GM18508 (cell line): ENCODE measurements at regions not wholly inside any gene's neighbourhood (a gene's known extent, or its start where the extent isn't known, plus 50 kb on each side); places are given as distances from the start of the nearest gene placed in this dataset.

Source experiments
- ATAC-seq: cut with Tn5 transposase; IDR thresholded peaks from one replicate; pipeline ENCODE4 v1.9.1; 2021; ENCODE audit warnings: moderate number of reproducible peaks; ENCODE audit not compliant: insufficient read depth, unreplicated experiment

DNA sequence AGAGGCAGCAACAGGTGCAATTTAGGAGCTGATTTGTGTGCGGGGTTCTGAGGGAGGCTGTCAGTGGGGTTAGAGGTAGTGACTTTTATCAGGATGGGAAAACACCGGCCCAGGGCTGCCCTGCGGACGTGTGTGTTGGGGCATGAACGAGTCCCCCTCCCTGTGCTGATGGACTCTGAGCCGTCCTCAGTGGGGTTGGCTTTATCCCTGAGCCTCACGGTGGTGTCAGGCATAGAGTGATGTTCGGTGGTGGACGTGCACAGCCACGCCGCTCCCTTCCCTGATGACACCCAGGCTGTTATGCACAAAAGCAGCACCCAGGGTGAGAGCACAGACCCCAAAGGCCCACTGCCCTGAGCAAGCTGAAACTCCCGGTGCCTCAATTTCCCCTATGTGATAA is 809.1 kb downstream of the BRD1 start:
- no peak for ATAC-seq

DNA sequence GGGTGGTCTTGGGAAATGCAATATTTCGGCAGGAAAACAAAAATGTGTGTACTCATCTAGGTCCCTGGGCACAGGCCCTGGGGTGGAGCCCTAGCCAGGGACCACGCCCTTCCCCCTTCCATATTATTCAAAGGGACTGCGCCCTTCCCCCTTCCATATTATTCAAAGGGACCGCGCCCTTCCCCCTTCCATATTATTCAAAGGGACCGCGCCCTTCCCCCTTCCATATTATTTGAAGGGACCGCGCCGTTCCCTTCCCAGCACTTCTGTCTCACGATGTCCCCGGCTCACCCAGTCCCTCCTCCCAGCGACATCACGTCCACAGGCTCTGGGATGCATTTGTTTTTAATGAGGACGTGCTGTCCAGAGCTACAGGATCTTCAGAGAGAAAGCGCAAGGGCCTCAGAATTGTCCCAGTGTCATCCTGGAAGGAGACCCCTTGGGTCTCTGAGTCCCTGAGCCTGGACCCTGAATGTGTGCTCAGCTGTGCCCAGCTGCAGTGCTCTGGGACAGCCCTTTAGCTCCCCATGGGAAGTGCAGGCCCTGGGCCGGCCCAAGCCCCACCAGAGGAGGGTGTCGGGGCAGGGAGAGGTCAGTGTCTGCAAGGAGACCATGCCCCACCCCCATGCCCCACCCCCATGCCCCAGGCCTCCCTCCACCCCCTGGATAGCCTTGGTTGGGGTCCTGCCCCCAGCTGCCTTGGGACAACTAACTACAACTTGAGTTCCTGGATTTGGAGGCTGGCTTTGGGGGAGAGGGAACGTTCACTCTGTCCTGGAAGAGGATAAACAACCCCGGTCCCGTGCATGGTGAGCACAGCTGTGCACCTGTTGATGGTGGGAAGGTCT is 810.0 kb downstream of the BRD1 start:
- no peak for ATAC-seq

DNA sequence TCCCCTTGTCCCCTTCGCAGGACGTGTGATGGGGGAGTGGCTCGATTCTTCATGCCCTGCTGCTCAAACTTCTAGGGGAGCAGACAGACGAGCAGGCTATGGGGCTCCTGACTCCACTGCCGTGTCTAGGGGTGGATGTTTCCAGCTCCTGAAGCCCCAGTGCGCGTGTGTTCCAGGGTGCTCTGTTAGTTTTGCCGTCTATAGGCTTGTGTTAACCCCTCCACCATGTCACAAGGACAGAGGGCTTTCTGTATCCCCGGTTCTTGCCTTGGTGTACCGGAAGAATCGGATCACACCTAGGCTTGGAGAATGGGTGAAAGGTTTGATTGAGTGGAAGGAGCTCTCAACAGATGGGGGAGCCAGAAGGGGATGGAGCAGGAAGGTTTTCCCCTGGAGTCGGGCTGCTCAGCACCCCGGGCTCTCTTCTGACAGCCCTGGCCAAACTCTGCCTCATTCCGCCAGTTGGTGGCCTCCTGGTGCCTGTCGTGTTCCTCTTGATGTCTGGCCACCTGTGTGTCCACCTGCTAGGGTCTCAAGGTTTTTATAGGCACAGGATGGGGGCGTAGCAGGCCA is 810.7 kb downstream of the BRD1 start:
- ATAC-seq, result no peak

DNA sequence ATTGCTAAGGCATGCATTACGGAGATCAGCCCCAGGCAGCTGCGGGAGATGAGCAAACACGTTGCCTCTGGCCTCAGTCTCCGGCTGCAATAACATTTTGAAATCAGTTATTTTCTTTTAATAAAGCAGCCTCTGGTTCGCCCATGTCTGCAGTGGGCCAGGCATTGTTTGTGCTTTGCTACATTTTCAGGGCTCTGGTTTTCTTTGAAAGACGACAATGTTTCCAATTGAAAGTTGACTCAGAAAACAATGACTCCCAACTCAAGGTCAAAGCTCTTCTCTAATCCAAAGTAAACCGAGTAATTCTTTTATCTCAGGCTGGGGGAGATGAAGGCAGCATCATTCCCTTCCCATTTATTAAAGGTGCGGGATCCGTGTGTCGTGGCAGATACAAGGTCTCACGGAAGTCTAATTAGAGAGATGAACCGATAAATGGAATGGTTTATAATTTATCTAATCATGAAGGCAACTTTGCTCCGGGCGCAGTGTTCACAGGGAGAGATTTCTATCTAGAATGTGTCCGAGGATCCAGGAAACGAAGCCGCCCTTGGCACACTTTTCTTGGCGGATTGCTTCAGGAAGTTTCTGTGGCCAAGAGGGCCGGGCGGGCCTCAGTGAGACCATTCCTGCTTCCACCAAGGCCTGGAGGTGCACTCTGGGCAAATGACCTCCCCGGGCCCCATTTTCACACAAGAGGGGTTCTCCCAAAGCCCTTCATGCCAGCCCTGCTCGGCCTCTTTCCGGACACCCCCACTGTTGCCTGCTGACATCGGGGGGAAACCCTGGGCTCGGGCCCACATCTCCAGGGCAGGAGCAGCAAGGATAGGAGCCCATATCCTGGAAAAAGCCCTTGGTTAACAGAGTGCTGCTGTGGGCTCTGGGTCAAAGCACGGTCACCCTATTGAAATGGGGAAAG is 811.4 kb downstream of the BRD1 start:
- no peak for ATAC-seq

DNA sequence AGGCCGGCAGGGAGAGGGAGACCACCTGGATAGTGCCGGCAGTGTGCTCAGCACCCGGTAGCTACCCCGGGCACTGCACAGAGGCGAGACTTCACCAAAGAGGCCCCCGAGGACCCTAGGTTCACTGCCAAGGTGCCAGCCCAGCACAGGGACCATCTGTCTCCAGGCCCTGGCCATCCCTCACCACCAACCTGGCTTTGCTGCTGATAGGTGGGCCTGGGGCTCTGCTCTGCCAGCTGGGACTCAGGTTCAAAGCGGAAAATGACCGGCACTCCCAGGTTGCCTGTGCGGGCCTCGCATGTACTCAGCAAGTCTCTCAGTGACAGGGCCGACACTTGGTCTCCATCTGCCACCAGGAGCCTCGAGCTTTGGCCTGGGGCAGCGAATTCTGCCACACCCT is 812.2 kb downstream of the BRD1 start:
- ATAC-seq, result no peak

DNA sequence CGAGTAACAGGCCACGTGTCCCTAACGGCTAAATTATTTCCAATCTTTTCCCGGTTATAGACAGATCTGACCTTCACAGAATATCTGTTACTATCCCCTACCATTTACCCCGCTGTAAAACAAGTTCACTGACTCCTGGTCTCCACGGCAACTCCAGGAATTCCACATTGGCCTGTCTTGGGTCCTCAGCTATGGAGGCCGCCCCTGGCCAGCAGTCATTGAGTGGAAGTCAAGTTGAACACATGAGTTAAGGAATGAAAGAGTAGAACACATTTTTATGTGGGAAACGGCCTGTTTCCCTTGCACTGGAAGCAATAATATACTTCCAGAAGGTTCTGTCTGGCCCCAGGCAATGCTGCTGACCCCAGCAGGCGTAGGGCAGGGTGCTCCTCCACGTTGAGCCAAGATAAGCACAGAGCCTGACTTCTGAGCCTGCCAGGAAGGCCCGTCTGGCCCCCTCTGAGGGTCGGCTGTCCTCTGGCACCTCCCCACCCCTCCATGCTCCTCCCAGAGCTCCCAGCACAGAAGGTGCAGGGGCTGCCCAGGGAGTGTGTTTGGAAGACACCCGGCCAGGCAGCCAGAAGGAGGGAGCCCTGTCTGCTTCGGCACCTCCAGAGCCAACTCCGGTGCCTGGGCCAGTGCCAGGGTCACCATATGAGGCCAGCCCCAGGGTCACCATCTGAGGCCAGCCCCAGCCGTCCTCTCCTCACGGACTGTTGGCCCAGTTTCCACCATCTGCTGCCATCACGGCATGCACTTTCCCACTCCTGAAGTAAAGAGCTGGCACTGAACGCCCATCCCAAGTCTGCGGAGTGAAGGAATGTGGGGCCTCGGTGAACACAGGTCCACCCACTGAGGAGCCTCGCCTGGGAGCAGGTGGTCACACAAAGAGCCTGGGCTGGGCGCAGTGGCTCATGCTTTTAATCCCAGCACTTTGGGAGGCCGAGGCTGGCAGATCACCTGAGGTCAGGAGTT is 813.2 kb downstream of the BRD1 start:
- ATAC-seq, result no peak

DNA sequence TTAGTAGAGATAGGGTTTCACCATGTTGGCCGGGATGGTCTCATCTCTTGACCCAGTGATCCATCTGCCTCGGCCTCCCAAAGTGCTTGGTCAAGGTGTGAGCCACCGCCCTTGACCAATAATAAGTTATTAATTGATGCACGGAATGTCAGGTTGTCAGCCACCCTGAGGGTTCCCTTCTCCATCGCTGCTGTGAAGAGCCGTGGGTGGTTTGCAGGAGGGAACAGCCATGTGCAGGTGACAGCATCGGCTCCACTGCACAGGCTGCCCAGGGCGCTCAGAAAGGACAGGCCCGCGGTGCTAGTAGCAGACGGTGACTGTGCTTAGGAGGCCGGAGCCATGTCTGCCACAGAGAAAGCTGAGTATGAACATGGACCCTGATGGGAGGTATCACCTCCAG is 814.0 kb downstream of the BRD1 start:
- no peak for ATAC-seq

DNA sequence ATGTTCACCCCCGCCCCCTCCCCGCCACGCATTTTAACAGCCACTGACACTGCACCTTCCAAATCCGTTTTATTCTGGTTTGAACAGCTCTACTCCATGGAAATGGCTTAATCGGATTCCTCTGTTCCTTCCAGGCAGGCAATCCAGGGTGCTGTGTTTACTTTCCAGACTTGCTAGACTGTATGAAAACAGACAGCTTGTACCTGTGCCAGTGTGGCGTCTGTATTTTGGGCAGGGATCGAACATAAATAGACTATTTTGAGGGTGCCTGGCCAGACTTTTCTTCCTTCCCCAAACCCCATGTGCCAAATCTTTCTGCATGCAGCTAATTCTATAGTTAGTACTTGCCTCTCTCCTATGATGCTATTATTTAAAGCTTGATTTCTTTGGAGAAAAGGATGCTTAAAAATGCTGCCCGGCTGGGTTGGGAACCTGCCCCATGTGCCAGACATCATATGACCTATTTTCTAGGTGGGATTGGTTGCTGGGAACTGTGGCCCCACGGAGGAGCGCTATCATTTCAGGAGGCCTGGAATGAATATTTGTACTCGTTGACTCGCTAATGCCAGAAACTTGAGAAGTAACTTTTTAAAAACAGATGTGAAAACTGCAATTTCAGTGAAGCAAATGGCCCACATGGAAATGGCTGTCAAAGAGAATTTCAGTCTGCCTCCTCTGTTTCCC is 814.8 kb downstream of the BRD1 start:
- no peak for ATAC-seq

DNA sequence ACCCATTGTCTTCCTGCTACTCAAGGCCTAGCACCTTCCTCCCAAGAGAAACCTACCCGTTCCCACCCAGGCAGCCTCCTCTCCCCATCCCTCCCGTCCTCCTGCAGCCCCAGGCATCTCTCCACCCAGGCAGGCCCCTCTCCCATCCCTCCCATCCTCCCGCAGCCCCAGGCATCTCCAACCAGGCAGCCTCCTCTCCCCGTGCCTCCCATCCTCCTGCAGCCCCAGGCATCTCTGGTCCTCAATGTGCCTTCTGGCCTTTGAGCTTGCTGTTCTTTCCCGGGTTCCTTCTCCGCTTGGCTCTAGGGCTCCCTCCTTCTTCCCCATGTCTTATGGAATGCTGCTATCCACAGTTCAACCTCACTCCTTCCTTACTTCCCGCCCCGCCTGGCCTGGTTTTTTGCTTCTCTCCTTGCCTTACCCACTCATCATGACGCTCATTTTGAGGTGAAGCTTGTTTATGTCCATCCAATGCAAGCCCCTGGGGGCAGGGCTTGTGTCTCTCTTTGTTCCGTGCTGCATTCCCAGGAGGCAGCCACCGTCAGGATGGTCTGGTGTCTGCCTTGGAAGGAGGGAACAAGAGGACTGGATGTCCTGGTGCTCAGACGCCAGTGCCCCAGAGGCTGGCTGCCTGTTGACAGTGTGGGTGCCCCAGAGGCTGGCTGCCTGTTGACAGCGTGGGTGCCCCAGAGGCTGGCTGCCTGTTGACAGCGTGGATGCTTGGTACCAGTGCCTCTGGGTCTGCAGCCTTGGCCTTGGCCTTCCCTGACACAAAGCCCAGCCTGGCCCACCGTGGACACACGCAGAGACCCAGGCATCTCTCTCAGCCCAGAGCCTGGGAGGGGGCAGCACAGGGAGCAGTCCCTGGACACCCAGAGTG is 815.7 kb downstream of the BRD1 start:
- no peak for ATAC-seq

DNA sequence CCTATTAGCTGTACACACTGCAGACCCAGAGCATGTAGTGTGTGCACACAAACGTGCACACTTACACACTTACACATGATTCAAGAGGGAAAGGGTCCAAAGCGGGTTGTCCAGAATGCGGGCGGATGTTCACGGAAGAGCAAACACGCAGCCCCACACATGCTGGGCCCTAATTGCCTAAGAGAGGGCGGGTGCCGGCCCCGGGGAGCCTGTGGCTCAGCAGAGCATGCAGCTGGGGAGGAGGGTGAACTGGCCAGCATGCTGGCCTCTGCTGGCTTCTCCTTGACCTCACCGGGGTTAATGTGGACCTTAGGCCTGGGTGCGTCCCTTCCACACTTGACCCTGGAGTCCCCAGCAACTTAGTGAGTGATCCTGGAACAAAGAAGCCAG is 816.3 kb downstream of the BRD1 start:
- no peak for ATAC-seq

DNA sequence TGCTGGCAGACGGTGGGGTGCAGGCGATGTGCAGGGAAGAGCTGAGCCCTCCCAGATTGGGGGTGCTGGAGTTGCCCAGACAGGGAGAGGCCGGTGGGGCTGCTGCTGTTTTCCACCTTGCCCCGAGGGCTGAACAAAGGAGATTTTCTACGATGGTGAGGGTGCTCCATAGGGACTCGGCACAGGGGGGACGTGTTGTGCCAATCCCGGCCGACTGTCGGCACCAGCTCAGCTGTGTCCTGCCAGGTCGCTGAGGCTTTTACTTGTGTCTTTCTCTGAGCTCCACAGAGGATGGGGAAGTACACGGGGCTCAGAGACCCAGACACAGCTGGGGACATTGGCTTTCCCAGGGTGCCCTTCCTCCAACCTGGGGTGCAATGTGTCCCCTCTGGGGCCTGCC is 816.8 kb downstream of the BRD1 start:
- ATAC-seq, result no peak

DNA sequence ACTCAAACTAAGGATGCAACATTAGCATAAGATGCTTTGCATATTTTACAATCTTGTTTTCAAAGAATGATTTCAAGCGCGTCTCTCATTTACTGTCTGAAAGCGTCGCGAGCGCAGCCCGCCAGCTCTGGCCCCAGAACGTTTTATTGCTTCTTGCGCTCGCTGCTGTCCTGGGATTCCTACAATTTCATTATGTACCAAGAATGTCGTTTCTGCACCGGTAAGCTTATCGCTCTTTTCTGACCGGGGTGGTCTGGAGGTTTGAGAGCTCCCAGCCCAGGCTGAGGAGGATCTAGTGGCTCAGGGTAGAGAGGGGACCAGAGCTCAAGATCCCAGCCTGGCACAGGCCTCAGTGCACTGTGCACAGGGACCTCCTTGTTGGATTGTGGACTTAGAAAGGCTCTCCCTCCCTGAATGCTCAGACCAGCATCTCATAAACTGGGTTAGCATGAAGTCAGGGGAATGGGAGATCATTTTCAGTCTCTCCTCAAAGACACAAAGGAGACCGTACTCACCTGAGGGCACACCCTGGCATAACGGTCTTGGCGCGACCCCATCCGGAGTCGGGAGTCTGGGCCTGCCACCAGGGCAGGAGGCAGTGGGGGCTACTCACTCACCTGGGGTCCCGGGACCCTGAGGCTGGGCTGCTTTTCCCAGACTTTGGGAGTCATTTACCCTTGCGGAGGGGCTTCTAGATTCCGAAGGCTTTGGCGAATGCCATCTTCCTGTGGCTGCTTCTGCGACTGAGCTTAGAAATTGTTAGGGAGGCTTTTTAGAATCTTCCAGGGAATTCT is 817.4 kb downstream of the BRD1 start:
- ATAC-seq, result no peak

DNA sequence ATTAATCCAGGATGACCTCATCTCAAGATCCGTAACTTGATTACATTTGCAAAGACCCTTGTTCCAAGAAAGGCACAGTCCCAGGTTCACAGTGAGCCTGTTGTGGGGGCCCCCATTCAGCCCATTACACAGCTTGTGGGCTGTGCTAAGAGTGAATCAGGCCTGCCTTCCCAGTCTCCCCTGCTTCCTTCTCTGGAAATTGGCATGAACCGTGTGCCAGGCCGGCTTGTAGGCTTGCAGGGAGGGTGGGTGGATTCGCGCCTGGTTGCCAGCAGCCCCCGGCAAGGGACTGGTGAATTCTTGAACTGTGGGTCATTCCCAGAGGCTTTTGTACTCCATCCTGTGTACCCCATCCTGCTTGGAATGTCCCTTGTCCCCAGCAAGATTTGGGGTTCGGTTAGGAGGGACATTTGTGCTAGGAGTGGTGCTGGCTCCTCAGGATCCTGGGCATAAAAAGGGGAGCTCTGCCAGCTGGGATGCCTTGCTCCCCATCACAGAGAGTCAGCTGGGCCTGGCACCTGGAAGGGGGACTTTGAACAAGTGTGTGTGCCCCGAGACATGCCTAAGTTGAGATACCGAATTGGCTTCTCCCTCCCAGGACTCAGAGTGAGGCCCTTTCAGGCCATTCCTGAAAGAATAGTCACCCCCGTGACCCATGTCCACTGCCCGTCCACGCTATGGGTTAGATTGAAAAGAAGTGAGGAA is 818.2 kb downstream of the BRD1 start:
- no peak for ATAC-seq

DNA sequence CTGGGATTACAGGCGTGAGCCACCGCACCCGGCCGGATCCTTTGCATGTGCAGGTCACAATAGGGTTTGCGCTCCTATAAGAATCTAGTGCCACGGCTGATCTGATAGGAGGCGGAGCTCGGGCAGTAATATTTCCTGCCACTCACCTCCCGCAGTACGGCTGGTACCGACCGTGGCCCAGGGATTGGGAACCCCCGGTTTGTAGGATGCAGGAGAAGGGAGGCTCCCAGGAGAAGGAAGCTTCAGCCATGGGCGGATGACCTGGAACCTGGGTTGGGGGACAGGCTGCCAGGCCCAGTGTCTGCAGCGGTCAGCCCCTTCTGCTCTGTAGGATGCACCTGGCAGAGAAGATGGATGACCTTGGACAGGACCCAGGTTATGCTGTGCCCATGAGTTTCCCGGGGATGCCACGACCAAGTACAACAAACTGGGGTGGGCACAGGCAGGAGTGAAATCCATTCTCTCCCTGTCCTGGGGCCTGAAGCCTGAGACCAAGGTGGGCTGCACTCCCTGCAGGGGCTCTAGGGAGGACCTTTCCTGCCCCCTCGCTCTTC is 818.9 kb downstream of the BRD1 start:
- ATAC-seq, result no peak

DNA sequence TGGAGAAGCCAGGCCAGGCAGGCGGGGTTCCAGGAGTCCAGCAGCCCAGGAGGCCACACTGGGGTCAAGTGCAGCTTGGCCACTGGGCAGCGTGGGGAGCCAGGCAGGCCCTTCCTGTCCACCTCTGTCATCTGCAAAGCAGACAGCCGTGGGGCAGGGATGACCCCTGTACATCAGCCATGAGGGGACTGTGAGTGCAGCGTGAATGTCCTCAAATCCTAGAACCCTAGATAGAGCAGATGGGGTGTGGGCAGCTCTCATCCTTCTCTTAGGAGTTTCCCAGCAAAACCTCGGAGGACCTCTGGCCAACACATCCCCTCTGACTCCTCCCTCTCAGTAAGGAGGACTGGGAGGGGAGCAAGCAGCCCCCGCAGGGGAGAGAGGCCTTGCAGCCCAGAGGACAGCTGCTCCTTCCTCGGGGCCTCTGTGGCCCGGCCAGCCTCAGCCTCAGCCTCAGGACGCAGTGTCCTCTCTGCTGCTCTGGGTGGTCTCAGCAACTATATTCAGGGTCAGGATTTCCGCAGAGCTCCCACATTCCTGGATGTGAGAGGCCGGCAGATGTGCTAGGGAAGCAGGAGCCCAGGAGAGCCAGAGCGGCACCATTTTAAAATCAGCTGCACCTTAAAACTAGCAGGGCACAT is 820.5 kb downstream of the BRD1 start:
- no peak for ATAC-seq
